Activated CD8-positive, alpha-beta T cell treated with anti-CD3 and anti-CD28 coated beads, Interleukin-2, amount 10 ng/mL, durations not matched to agents 7 days and 5 days (primary cell): ENCODE measurements at regions not wholly inside any gene's neighbourhood (a gene's known extent, or its start where the extent isn't known, plus 50 kb on each side); places are given as distances from the start of the nearest gene placed in this dataset.

Source experiments
- ATAC-seq: fragments of 150-1000 bp; cut with Tn5 transposase; one replicate; pipeline ENCODE4 v1.10.0; 2021; ENCODE audit warnings: moderate library complexity
- CTCF ChIA-PET: fragments of 350-600 bp; sonication (Branson Sonifier 250); formaldehyde crosslinking; loops from one replicate; lab custom pipeline; 2021; ENCODE audit warnings: antibody characterized with exemption; lab: Charles Lee
- POLR2A ChIA-PET: fragments of 350-600 bp; sonication (Branson Sonifier 250); formaldehyde crosslinking; loops from one replicate; lab custom pipeline; 2021; ENCODE audit warnings: antibody characterized with exemption; lab: Charles Lee
- DNase-seq: peaks from one replicate; pipeline ENCODE4 v3.0.0-alpha.2; 2020
- H3K27ac Mint-ChIP-seq: one replicate; pipeline ENCODE4 v1.8.0; 2021; ENCODE audit warnings: mild to moderate bottlenecking, mixed read lengths
- H3K27me3 Mint-ChIP-seq: one replicate; pipeline ENCODE4 v1.8.0; 2021; ENCODE audit warnings: low read depth, mixed read lengths
- H3K36me3 Mint-ChIP-seq: one replicate; pipeline ENCODE4 v1.8.0; 2021; ENCODE audit warnings: low read depth, mixed read lengths
- H3K4me1 Mint-ChIP-seq: one replicate; pipeline ENCODE4 v1.8.0; 2021; ENCODE audit warnings: low read depth, mixed read lengths
- H3K4me3 Mint-ChIP-seq: one replicate; pipeline ENCODE4 v1.8.0; 2021; ENCODE audit warnings: mild to moderate bottlenecking, mixed read lengths
- H3K9me3 Mint-ChIP-seq: one replicate; pipeline ENCODE4 v1.8.0; 2022; ENCODE audit warnings: mixed read lengths; ENCODE audit not compliant: insufficient read depth

GRCh38 chr1:64366821-64367220 is 103.1 kb upstream of the CACHD1 start:
- no peak for DNase-seq
- H3K27ac Mint-ChIP-seq = no peak overlapping the region
- H3K9me3 Mint-ChIP-seq = no peaks in the 10 kb centered on the region
- H3K36me3 Mint-ChIP-seq = no peaks in the 10 kb centered on the region
- ChIA-PET CTCF (no interaction called here), POLR2A (no interaction called here)
- H3K27me3 Mint-ChIP-seq = peaks cover 3% of the 10 kb centered on the region
- no peaks in the 10 kb centered on the region for H3K4me1 Mint-ChIP-seq
- no peak overlapping the region for H3K4me3 Mint-ChIP-seq
- ATAC-seq = no peak

- Mint-ChIP-seq H3K27me3 (peaks cover 3% of the 10 kb centered on the region), H3K4me1 (no peaks in the 10 kb centered on the region), H3K27ac (no peak overlapping the region), H3K4me3 (no peak overlapping the region), H3K9me3 (no peaks in the 10 kb centered on the region), H3K36me3 (no peaks in the 10 kb centered on the region)
- ChIA-PET CTCF (no interaction called here), POLR2A (no interaction called here)
- DNase-seq = no peak
- no peak for ATAC-seq
These were observed 101.6 kb upstream of the CACHD1 start for GRCh38 chr1:64368344-64368743.

- Mint-ChIP-seq H3K4me3 (no peak overlapping the region), H3K27me3 (peaks cover 5% of the 10 kb centered on the region), H3K27ac (no peak overlapping the region), H3K9me3 (no peaks in the 10 kb centered on the region), H3K36me3 (no peaks in the 10 kb centered on the region), H3K4me1 (no peaks in the 10 kb centered on the region)
- no peak for DNase-seq
- ChIA-PET POLR2A (no interaction called here), CTCF (no interaction called here)
- no peak for ATAC-seq
These were observed 91.1 kb upstream of the CACHD1 start for GRCh38 chr1:64378826-64379225.

GRCh38 chr1:64387389-64388285 is 82.3 kb upstream of the CACHD1 start:
- POLR2A ChIA-PET = no interaction called here
- H3K4me1 Mint-ChIP-seq = no peaks in the 10 kb centered on the region
- ATAC-seq (no peak), DNase-seq (no peak)
- H3K27ac Mint-ChIP-seq = no peak overlapping the region
- no peaks in the 10 kb centered on the region for H3K9me3 Mint-ChIP-seq
- no peak overlapping the region for H3K4me3 Mint-ChIP-seq
- no peaks in the 10 kb centered on the region for H3K27me3 Mint-ChIP-seq
- no peaks in the 10 kb centered on the region for H3K36me3 Mint-ChIP-seq
- CTCF ChIA-PET = no interaction called here

GRCh38 chr1:64388336-64388735 is 81.6 kb upstream of the CACHD1 start:
- no peak overlapping the region for H3K27ac Mint-ChIP-seq

GRCh38 chr1:64392109-64392508 is 77.8 kb upstream of the CACHD1 start:
- Mint-ChIP-seq H3K9me3 (no peaks in the 10 kb centered on the region), H3K36me3 (no peaks in the 10 kb centered on the region), H3K4me1 (no peaks in the 10 kb centered on the region), H3K27me3 (no peaks in the 10 kb centered on the region), H3K4me3 (no peak overlapping the region), H3K27ac (no peak overlapping the region)
- DNase-seq (no peak), ATAC-seq (no peak)
- CTCF ChIA-PET = no interaction called here
- POLR2A ChIA-PET = no interaction called here

More at GRCh38 chr1:64388336-64388735, 81.6 kb upstream of the CACHD1 start:
- no peak for ATAC-seq
- POLR2A ChIA-PET = no interaction called here
- H3K9me3 Mint-ChIP-seq = no peaks in the 10 kb centered on the region
- CTCF ChIA-PET = no interaction called here
- no peaks in the 10 kb centered on the region for H3K27me3 Mint-ChIP-seq
- DNase-seq = no peak
- H3K4me1 Mint-ChIP-seq = no peaks in the 10 kb centered on the region
- no peak overlapping the region for H3K4me3 Mint-ChIP-seq
- H3K36me3 Mint-ChIP-seq = no peaks in the 10 kb centered on the region

- H3K36me3 Mint-ChIP-seq = no peaks in the 10 kb centered on the region
- DNase-seq (no peak), ATAC-seq (no peak)
- no peak overlapping the region for H3K4me3 Mint-ChIP-seq
- POLR2A ChIA-PET = no interaction called here
- CTCF ChIA-PET = no interaction called here
- no peaks in the 10 kb centered on the region for H3K4me1 Mint-ChIP-seq
- H3K27me3 Mint-ChIP-seq = no peaks in the 10 kb centered on the region
- H3K27ac Mint-ChIP-seq = no peak overlapping the region
- H3K9me3 Mint-ChIP-seq = no peaks in the 10 kb centered on the region
These were observed 76.1 kb upstream of the CACHD1 start for GRCh38 chr1:64393790-64394189.

GRCh38 chr1:64396817-64397216 is 73.1 kb upstream of the CACHD1 start:
- H3K4me3 Mint-ChIP-seq = no peak overlapping the region
- ATAC-seq (no peak), DNase-seq (no peak)
- no peaks in the 10 kb centered on the region for H3K9me3 Mint-ChIP-seq
- ChIA-PET POLR2A (no interaction called here), CTCF (no interaction called here)
- no peaks in the 10 kb centered on the region for H3K4me1 Mint-ChIP-seq
- H3K27me3 Mint-ChIP-seq = peaks cover 4% of the 10 kb centered on the region
- no peak overlapping the region for H3K27ac Mint-ChIP-seq
- H3K36me3 Mint-ChIP-seq = no peaks in the 10 kb centered on the region

GRCh38 chr1:64397541-64397940 is 72.4 kb upstream of the CACHD1 start:
- no peak overlapping the region for H3K27ac Mint-ChIP-seq
- H3K4me1 Mint-ChIP-seq = no peaks in the 10 kb centered on the region
- CTCF ChIA-PET = no interaction called here
- POLR2A ChIA-PET = no interaction called here
- peaks cover 7% of the 10 kb centered on the region for H3K27me3 Mint-ChIP-seq
- DNase-seq (no peak), ATAC-seq (no peak)
- no peaks in the 10 kb centered on the region for H3K36me3 Mint-ChIP-seq
- H3K9me3 Mint-ChIP-seq = no peaks in the 10 kb centered on the region
- no peak overlapping the region for H3K4me3 Mint-ChIP-seq

- H3K27ac Mint-ChIP-seq = no peak overlapping the region
- no peak for DNase-seq
- H3K9me3 Mint-ChIP-seq = no peaks in the 10 kb centered on the region
- peaks cover 7% of the 10 kb centered on the region for H3K27me3 Mint-ChIP-seq
- ChIA-PET POLR2A (no interaction called here), CTCF (no interaction called here)
- H3K4me1 Mint-ChIP-seq = no peaks in the 10 kb centered on the region
- H3K36me3 Mint-ChIP-seq = no peaks in the 10 kb centered on the region
- no peak for ATAC-seq
- no peak overlapping the region for H3K4me3 Mint-ChIP-seq
These were observed 71.0 kb upstream of the CACHD1 start for GRCh38 chr1:64398936-64399335.

- no peaks in the 10 kb centered on the region for H3K9me3 Mint-ChIP-seq
- no peak overlapping the region for H3K4me3 Mint-ChIP-seq
- H3K27ac Mint-ChIP-seq = no peak overlapping the region
- ChIA-PET POLR2A (no interaction called here), CTCF (no interaction called here)
- H3K27me3 Mint-ChIP-seq = peaks cover 7% of the 10 kb centered on the region
- no peaks in the 10 kb centered on the region for H3K36me3 Mint-ChIP-seq
- DNase-seq (no peak), ATAC-seq (no peak)
- H3K4me1 Mint-ChIP-seq = no peaks in the 10 kb centered on the region
These were observed 68.6 kb upstream of the CACHD1 start for GRCh38 chr1:64401285-64401684.

GRCh38 chr1:64403331-64403730 is 66.6 kb upstream of the CACHD1 start:
- no peak overlapping the region for H3K4me3 Mint-ChIP-seq
- CTCF ChIA-PET = no interaction called here
- H3K36me3 Mint-ChIP-seq = no peaks in the 10 kb centered on the region
- no peaks in the 10 kb centered on the region for H3K4me1 Mint-ChIP-seq
- H3K27me3 Mint-ChIP-seq = peaks cover 7% of the 10 kb centered on the region
- POLR2A ChIA-PET = no interaction called here
- H3K27ac Mint-ChIP-seq = no peak overlapping the region
- ATAC-seq (no peak), DNase-seq (no peak)
- H3K9me3 Mint-ChIP-seq = no peaks in the 10 kb centered on the region
